HG02610 (cell line): ENCODE measurements at regions not wholly inside any gene's neighbourhood (a gene's known extent, or its start where the extent isn't known, plus 50 kb on each side); places are given as distances from the start of the nearest gene placed in this dataset.

Experiments
- ATAC-seq: cut with Tn5 transposase; IDR thresholded peaks from one replicate; pipeline ENCODE4 v1.9.1; 2021; ENCODE audit warnings: mild to moderate bottlenecking, moderate library complexity; ENCODE audit not compliant: unreplicated experiment

- ATAC-seq = no peak
These were observed 162.3 kb downstream of the KATNIP start for GRCh38 chr16:27712251-27712711.

GRCh38 chr16:27717726-27718125 lies 167.8 kb downstream of the KATNIP start:
- ATAC-seq = no peak

- no peak for ATAC-seq
These were observed 168.5 kb downstream of the KATNIP start for GRCh38 chr16:27718201-27719105.

GRCh38 chr16:27719106-27719445 lies 169.1 kb downstream of the KATNIP start:
- ATAC-seq = no peak

GRCh38 chr16:27720731-27721530 lies 171.0 kb downstream of the KATNIP start:
- ATAC-seq = no peak

- ATAC-seq = no peak
These were observed 171.7 kb downstream of the KATNIP start for GRCh38 chr16:27721531-27722181.

- no peak for ATAC-seq
These were observed 172.3 kb downstream of the KATNIP start for GRCh38 chr16:27722207-27722606.

GRCh38 chr16:27722892-27723450 lies 173.0 kb downstream of the KATNIP start:
- no peak for ATAC-seq

- no peak for ATAC-seq
These were observed 174.0 kb downstream of the KATNIP start for GRCh38 chr16:27723711-27724481.

GRCh38 chr16:27724482-27725235 lies 174.7 kb downstream of the KATNIP start:
- no peak for ATAC-seq

- ATAC-seq = no peak
These were observed 175.5 kb downstream of the KATNIP start for GRCh38 chr16:27725236-27726000.

- ATAC-seq = no peak
These were observed 176.8 kb downstream of the KATNIP start for GRCh38 chr16:27726621-27727261.

GRCh38 chr16:27727941-27728340 lies 178.0 kb downstream of the KATNIP start:
- no peak for ATAC-seq

GRCh38 chr16:27728691-27729090 lies 178.7 kb downstream of the KATNIP start:
- no peak for ATAC-seq

GRCh38 chr16:27729516-27730304 lies 179.8 kb downstream of the KATNIP start:
- ATAC-seq = no peak

GRCh38 chr16:27730661-27731210 lies 180.8 kb downstream of the KATNIP start:
- no peak for ATAC-seq

- ATAC-seq = no peak
These were observed 185.1 kb downstream of the KATNIP start for GRCh38 chr16:27735031-27735430.
